Right atrium auricular region (tissue), 2 donors: ENCODE measurements at regions not wholly inside any gene's neighbourhood (a gene's known extent, or its start where the extent isn't known, plus 50 kb on each side); places are given as distances from the start of the nearest gene placed in this dataset.

Experiments used
- DNase-seq: peaks from one replicate; pipeline ENCODE4 v3.0.0-alpha.2; 2019; ENCODE audit warnings: low spot score
- H3K27ac ChIP-seq, 2 donors: fragments of 200-600 bp; sonication (generic); 1 replicate in 1 of 2; 2 replicates in 1 of 2; pipeline ENCODE4 v1.5.1; 2016 to 2019
- H3K27me3 ChIP-seq, 2 donors: fragments of 200-600 bp; sonication (generic); one replicate each; pipeline versions ENCODE4 v1.5.1 to v1.6.0; 2017 to 2019
- H3K36me3 ChIP-seq: fragments of 200-600 bp; sonication (generic); one replicate; pipeline ENCODE4 v1.5.1; 2016
- H3K4me1 ChIP-seq, 2 donors: fragments of 200-600 bp; sonication (generic); one replicate each; pipeline versions ENCODE4 v1.5.1 to v1.6.0; 2017 to 2019
- H3K4me3 ChIP-seq, 2 donors: fragments of 200-600 bp; sonication (generic); 1 replicate in 1 of 2; 2 replicates in 1 of 2; pipeline ENCODE4 v1.5.1; 2017 to 2019; ENCODE audit warnings: mild to moderate bottlenecking in 1 of 2, moderate library complexity in 1 of 2
- H3K9me3 ChIP-seq, 2 donors: fragments of 200-600 bp; sonication (generic); one replicate each; pipeline ENCODE4 v1.5.1; 2019
- CTCF ChIP-seq, 2 donors: fragments of 200-600 bp; sonication (generic); IDR thresholded peaks; one replicate each; pipeline ENCODE4 v1.5.1; 2019; ENCODE audit warnings: antibody characterized with exemption in 2 of 2

GRCh38 chr5:4065472-4066320, 470.1 kb downstream of the IRX1 start:
- no peaks in the 10 kb centered on the region for H3K27me3 ChIP-seq
- TF ChIP-seq CTCF (IDR thresholded peaks at IDR 0.05), result no peak

GRCh38 chr5:4068171-4068570, 472.5 kb downstream of the IRX1 start:
- Histone ChIP-seq H3K9me3 (no peaks in the 10 kb centered on the region), H3K4me1 (no peaks in the 10 kb centered on the region), H3K27ac (no peak overlapping the region), H3K4me3 (no peak overlapping the region), H3K36me3 (no peaks in the 10 kb centered on the region), H3K27me3 (no peaks in the 10 kb centered on the region)
- DNase-seq, result no peak
- no peak for TF ChIP-seq CTCF (IDR thresholded peaks at IDR 0.05)

More at GRCh38 chr5:4065472-4066320, 470.1 kb downstream of the IRX1 start:
- Histone ChIP-seq H3K36me3 (no peaks in the 10 kb centered on the region), H3K27ac (no peak overlapping the region), H3K4me3 (no peak overlapping the region), H3K9me3 (no peaks in the 10 kb centered on the region), H3K4me1 (no peaks in the 10 kb centered on the region)
- no peak for DNase-seq

- Histone ChIP-seq H3K27ac (no peak overlapping the region), H3K4me1 (no peaks in the 10 kb centered on the region), H3K27me3 (no peaks in the 10 kb centered on the region), H3K9me3 (no peaks in the 10 kb centered on the region), H3K4me3 (no peak overlapping the region), H3K36me3 (no peaks in the 10 kb centered on the region)
- DNase-seq, result no peak
- TF ChIP-seq CTCF (IDR thresholded peaks at IDR 0.05), result no peak
Measured at GRCh38 chr5:4078544-4078943, 482.9 kb downstream of the IRX1 start.

- no peaks in the 10 kb centered on the region for H3K9me3 ChIP-seq
- H3K4me3 ChIP-seq, result no peak overlapping the region
- no peak for TF ChIP-seq CTCF (IDR thresholded peaks at IDR 0.05)
- no peaks in the 10 kb centered on the region for H3K36me3 ChIP-seq
- H3K27me3 ChIP-seq, result no peaks in the 10 kb centered on the region
- H3K4me1 ChIP-seq, result no peaks in the 10 kb centered on the region
- H3K27ac ChIP-seq, result no peak overlapping the region
- DNase-seq, result no peak
Measured at GRCh38 chr5:4079831-4080230, 484.2 kb downstream of the IRX1 start.

- TF ChIP-seq CTCF (IDR thresholded peaks at IDR 0.05), result no peak
- no peaks in the 10 kb centered on the region for H3K27me3 ChIP-seq
- no peak for DNase-seq
- no peaks in the 10 kb centered on the region for H3K4me1 ChIP-seq
- H3K9me3 ChIP-seq, result no peaks in the 10 kb centered on the region
- H3K36me3 ChIP-seq, result no peaks in the 10 kb centered on the region
- H3K27ac ChIP-seq, result no peak overlapping the region
- no peak overlapping the region for H3K4me3 ChIP-seq
Measured at GRCh38 chr5:4080370-4080769, 484.7 kb downstream of the IRX1 start.

GRCh38 chr5:4081059-4081458, 485.4 kb downstream of the IRX1 start:
- H3K9me3 ChIP-seq, result no peaks in the 10 kb centered on the region
- no peak for TF ChIP-seq CTCF (IDR thresholded peaks at IDR 0.05)
- no peaks in the 10 kb centered on the region for H3K4me1 ChIP-seq
- H3K4me3 ChIP-seq, result no peak overlapping the region
- no peak for DNase-seq
- H3K36me3 ChIP-seq, result no peaks in the 10 kb centered on the region
- H3K27me3 ChIP-seq, result no peaks in the 10 kb centered on the region
- H3K27ac ChIP-seq, result no peak overlapping the region
